ENCODE measurements at regions not wholly inside any gene's neighbourhood (a gene's known extent, or its start where the extent isn't known, plus 50 kb on each side); places are given as distances from the start of the nearest gene placed in this dataset.
A peak's percentile ranks its signal among the peaks of the same experiment; 100 is the strongest.

DNA sequence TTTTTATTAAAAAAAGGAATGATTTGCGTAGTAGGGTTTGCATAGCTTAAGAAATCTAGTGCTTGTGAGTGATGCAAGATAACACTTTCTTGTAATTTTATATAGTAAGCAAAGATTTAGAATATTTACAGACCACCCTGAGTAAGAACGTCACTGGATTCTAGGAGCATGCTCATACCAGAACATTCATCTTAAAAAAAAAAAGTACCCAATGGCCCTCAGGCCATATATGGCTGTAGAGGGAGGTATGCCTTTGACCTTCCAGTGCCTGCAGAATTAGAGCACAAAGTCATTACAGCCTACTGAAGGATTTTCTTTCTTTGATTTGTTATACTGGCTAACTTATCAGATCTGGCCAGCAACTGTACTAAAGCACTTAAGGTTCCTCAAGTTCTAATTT lies 236.3 kb upstream of the GYPA start:
- Histone ChIP-seq H4K20me1 (no peaks in the 10 kb centered on the region), H3K4me1 (peaks cover 0 to 5% (median 0%) of the 10 kb centered on the region in 10 experiments; a peak in 2 of 20 replicates), H3K4me2 (no peak overlapping the region), H3K27me3 (no peaks in the 10 kb centered on the region), H3K4me3 (no peak overlapping the region), H3K27ac (no peak overlapping the region), H3K9me3 (replicated peaks in 1 of 11) (no peaks in the 10 kb centered on the region), H3K9ac (no peak overlapping the region), H3K36me3 (no peaks in the 10 kb centered on the region)
- TF ChIP-seq Cebpa-rat (IDR thresholded peaks at IDR 0.05): no peak

DNA sequence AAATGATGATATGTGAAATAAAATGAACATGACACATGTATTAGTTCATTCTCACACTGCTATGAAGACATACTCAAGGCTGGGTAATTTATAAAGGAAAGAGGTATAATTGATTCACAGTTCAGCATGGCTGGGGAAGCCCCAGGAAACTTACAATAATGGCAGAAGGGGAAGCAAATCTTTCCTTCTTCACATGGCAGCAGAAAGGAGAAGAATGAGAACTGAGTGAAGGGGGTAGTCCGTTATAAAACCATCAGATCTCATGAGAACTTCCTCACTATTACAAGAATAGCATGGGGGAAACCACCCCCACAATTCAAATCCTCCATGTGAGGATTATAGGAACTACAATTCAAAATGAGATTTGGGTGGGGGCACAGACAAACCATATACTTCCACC lies 243.9 kb upstream of the GYPA start:
- Histone ChIP-seq H3K4me3 (no peak overlapping the region), H3K4me1 (peaks cover 0 to 20% (median 0%) of the 10 kb centered on the region in 10 experiments; a peak in 1 of 20 replicates), H3K9ac (no peak overlapping the region), H3K9me3 (replicated peaks in 1 of 11) (peaks cover 31 to 51% (median 37%) of the 10 kb centered on the region in 11 experiments), H3K36me3 (no peaks in the 10 kb centered on the region), H3K27ac (peak overlapping the region in 1 of 11 experiments; percentile 26; a peak in 1 of 22 replicates), H3K4me2 (peak overlapping the region in 1 of 11 experiments; percentile 12; a peak in 2 of 22 replicates), H4K20me1 (no peaks in the 10 kb centered on the region), H3K27me3 (no peaks in the 10 kb centered on the region)
- no peak for TF ChIP-seq Cebpa-rat (IDR thresholded peaks at IDR 0.05)

DNA sequence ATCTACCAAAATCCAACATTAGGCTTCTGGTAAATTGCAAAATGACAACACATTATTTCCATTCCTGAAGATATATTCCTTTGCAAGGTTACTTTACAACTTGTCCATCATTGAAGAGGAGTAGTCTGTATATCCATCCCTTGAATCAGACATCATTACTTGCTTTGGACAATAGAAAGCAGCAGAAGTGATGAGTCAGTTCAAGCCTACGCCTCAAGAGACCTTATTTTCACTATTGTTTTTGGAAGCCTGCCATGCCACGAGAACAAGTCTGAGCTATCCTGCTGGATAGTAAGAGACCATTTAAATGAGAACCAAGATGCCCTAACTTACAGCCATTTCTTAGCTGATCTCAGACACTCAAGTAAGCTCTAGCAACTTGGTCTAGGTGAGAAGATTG lies 246.0 kb upstream of the HHIP start:
- TF ChIP-seq Cebpa-rat (IDR thresholded peaks at IDR 0.05): no peak
- Histone ChIP-seq H3K4me3 (no peak overlapping the region), H4K20me1 (no peaks in the 10 kb centered on the region), H3K4me1 (no peaks in the 10 kb centered on the region), H3K9ac (no peak overlapping the region), H3K9me3 (replicated peaks in 1 of 11) (peaks cover 6 to 20% (median 8%) of the 10 kb centered on the region in 11 experiments; a peak in 18 of 22 replicates), H3K27ac (no peak overlapping the region), H3K27me3 (no peaks in the 10 kb centered on the region), H3K4me2 (no peak overlapping the region), H3K36me3 (no peaks in the 10 kb centered on the region)

DNA sequence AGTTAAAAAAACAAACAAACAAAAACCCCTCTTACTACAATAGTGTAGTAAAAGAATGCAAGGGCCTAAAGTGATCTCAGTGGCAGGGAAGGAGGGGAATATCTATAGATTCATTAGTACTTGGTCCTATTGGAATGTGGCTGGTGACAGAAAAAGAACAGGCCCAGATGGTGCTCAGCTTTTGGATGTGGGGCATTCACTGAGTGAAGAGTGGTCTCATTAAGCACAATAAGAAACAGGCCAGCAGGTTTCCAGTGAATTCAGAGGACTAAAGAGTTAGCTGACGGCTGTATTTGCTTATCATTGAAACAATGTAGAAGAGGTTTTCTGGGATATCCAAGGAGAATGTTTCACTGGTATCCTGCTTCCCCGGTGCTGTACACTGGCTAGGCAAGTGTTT lies 243.8 kb upstream of the HHIP start:
- no peaks in the 10 kb centered on the region for H4K20me1 ChIP-seq
- H3K9me3 ChIP-seq (replicated peaks in 1 of 11): peaks cover 6 to 20% (median 8%) of the 10 kb centered on the region in 11 experiments; a peak in 18 of 22 replicates
- no peaks in the 10 kb centered on the region for H3K36me3 ChIP-seq
- no peak overlapping the region for H3K9ac ChIP-seq
- no peaks in the 10 kb centered on the region for H3K4me1 ChIP-seq
- H3K4me2 ChIP-seq: no peak overlapping the region
- no peaks in the 10 kb centered on the region for H3K27me3 ChIP-seq
- no peak for TF ChIP-seq Cebpa-rat (IDR thresholded peaks at IDR 0.05)
- no peak overlapping the region for H3K27ac ChIP-seq
- H3K4me3 ChIP-seq: no peak overlapping the region

DNA sequence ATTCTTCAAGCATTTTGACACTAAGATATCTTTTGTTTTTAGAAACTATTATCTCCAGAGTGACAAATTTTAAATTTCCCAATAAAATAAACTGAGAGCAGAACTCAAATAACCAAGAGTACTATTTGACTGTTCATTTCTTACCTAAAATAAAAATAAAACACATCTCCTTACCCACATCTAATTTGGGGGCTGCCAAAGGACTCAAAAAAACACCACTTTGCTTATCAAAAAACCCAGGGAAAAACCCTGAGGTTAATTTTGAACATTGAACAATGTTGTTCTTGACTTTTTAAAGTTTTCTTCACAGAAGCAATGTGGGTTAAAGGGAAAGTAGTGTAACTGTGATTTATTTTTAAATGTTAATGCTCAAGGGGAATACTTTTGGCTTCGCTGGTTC lies 243.0 kb upstream of the HHIP start:
- TF ChIP-seq Cebpa-rat (IDR thresholded peaks at IDR 0.05): no peak
- Histone ChIP-seq H4K20me1 (no peaks in the 10 kb centered on the region), H3K4me1 (no peaks in the 10 kb centered on the region), H3K27me3 (no peaks in the 10 kb centered on the region), H3K27ac (no peak overlapping the region), H3K9ac (no peak overlapping the region), H3K4me3 (no peak overlapping the region), H3K36me3 (no peaks in the 10 kb centered on the region), H3K4me2 (no peak overlapping the region), H3K9me3 (replicated peaks in 1 of 11) (peaks cover 6 to 16% (median 8%) of the 10 kb centered on the region in 11 experiments; a peak in 18 of 22 replicates)

DNA sequence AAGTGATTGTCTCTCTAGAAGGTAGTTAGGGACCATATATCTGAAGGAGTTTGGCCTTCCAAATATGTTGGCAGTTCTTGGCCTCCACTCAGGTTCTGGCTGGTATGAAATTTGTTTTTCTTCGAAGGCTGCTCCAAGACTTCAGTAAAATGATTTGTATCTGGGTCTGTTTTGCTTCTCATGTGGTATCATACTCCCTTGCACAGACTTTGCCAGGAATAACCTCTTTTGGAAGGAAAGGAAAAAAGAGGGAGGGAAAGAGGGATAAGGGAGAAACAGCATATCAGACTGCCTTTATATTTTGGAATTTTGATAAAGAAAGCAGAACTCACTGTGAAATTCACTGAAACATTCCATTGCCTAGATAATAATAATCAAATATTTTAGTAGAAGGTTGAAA lies 242.1 kb upstream of the HHIP start:
- Histone ChIP-seq H3K4me1 (no peaks in the 10 kb centered on the region), H3K9me3 (replicated peaks in 1 of 11) (peaks cover 2 to 8% (median 3%) of the 10 kb centered on the region in 11 experiments; a peak in 17 of 22 replicates), H4K20me1 (no peaks in the 10 kb centered on the region)

DNA sequence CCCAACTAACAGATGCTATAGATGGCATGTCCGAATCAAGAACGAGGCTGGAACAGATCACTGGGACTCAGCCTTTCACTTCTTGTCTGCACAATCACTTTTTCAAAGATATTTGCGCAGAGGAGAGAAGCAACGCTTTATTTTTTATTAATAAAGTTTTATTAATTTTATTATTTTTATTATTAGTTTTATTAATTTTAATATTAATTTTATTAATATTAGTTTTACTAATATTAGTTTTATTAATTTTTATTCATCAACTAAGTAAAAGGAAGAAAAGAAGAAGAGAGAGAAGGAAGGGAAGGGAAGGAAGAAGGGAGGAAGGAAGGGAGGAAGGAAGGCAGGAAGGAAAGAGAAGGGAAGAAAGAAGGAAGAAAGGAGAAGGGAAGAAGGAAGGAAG lies 236.4 kb upstream of the HHIP start:
- H3K4me3 ChIP-seq: no peak overlapping the region
- H3K4me2 ChIP-seq: no peak overlapping the region
- H3K27me3 ChIP-seq: no peaks in the 10 kb centered on the region
- TF ChIP-seq Cebpa-rat (IDR thresholded peaks at IDR 0.05): no peak
- no peaks in the 10 kb centered on the region for H3K36me3 ChIP-seq
- H3K4me1 ChIP-seq: no peaks in the 10 kb centered on the region
- H3K9ac ChIP-seq: no peak overlapping the region
- no peaks in the 10 kb centered on the region for H3K9me3 ChIP-seq (replicated peaks in 1 of 11)
- no peaks in the 10 kb centered on the region for H4K20me1 ChIP-seq
- H3K27ac ChIP-seq: no peak overlapping the region

More for the DNA sequence above, 242.1 kb upstream of the HHIP start:
- TF ChIP-seq Cebpa-rat (IDR thresholded peaks at IDR 0.05): no peak
- no peak overlapping the region for H3K9ac ChIP-seq
- H3K27ac ChIP-seq: no peak overlapping the region
- no peaks in the 10 kb centered on the region for H3K27me3 ChIP-seq
- no peak overlapping the region for H3K4me3 ChIP-seq
- no peaks in the 10 kb centered on the region for H3K36me3 ChIP-seq
- H3K4me2 ChIP-seq: no peak overlapping the region

DNA sequence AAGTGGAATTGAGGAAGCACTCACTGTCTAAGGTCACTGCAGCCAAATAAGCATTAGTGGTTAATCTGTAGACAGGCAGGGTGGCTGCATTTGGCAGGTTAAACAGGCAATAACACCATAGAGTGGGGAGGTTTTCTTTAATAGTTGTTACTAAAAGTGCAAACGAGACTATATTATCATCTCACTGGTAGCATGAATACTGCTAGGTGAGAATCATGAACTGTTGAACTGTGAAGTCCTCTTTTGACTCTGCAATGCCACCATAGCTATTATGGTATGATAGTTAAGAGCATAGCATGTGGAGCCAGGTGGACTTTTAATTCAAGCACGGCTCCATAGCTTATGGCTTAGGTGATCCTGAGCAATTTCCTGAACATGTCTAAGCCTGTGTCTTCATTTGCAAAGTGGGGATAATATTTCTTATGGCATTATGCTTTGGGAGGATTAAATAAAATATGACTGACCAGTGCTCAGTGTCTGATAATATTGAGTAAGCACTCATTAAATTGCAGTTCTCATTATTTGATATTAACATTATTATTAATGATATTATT lies 235.6 kb upstream of the HHIP start:
- no peak overlapping the region for H3K4me2 ChIP-seq
- H3K36me3 ChIP-seq: no peaks in the 10 kb centered on the region
- no peaks in the 10 kb centered on the region for H4K20me1 ChIP-seq
- no peaks in the 10 kb centered on the region for H3K4me1 ChIP-seq
- H3K27ac ChIP-seq: no peak overlapping the region
- no peak overlapping the region for H3K4me3 ChIP-seq
- TF ChIP-seq Cebpa-rat (IDR thresholded peaks at IDR 0.05): no peak
- no peaks in the 10 kb centered on the region for H3K9me3 ChIP-seq (replicated peaks in 1 of 11)
- no peaks in the 10 kb centered on the region for H3K27me3 ChIP-seq
- no peak overlapping the region for H3K9ac ChIP-seq

DNA sequence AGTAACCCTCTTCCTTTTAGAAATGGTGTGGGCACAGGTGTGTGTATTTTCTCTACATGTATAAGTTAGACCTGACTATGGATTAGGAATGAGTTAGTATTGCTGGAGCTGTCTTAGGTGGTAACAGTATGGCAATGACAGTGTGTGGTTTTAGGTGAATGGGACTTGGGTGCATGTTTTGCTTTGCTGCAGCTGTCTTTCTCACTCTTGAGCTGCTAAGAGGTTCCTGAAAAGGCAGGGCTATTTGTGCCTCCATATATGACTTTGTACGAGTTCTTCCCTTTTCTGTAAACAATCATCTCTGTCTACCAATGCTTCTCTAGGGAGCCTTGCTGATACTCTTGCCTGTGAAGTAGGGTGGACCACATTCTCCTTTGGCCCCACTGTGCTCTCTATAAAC lies 234.8 kb upstream of the HHIP start:
- TF ChIP-seq Cebpa-rat (IDR thresholded peaks at IDR 0.05): no peak
- Histone ChIP-seq H3K9ac (no peak overlapping the region), H3K27me3 (no peaks in the 10 kb centered on the region), H3K27ac (no peak overlapping the region), H3K4me1 (no peaks in the 10 kb centered on the region), H3K4me2 (no peak overlapping the region), H3K36me3 (no peaks in the 10 kb centered on the region), H3K9me3 (replicated peaks in 1 of 11) (no peaks in the 10 kb centered on the region), H4K20me1 (no peaks in the 10 kb centered on the region), H3K4me3 (no peak overlapping the region)

- Histone ChIP-seq H3K4me2 (no peak overlapping the region), H4K20me1 (no peaks in the 10 kb centered on the region), H3K27me3 (no peaks in the 10 kb centered on the region), H3K27ac (no peak overlapping the region), H3K4me3 (no peak overlapping the region), H3K9ac (no peak overlapping the region), H3K4me1 (no peaks in the 10 kb centered on the region), H3K9me3 (replicated peaks in 1 of 11) (no peaks in the 10 kb centered on the region), H3K36me3 (no peaks in the 10 kb centered on the region)
- no peak for TF ChIP-seq Cebpa-rat (IDR thresholded peaks at IDR 0.05)
These were observed 234.3 kb upstream of the HHIP start for GRCh38 chr4:144411700-144412099.
